SIG-M5 treated with dmso at 0.1 percent for 504 hours (cell line): ENCODE measurements at regions not wholly inside any gene's neighbourhood (a gene's known extent, or its start where the extent isn't known, plus 50 kb on each side); places are given as distances from the start of the nearest gene placed in this dataset.

Experiments
- DNase-seq: peaks from one replicate; lab custom pipeline; 2025; ENCODE audit not compliant: unreplicated experiment; lab: John Stamatoyannopoulos, UW

GRCh38 chr4:110289601-110290100 is 91.2 kb upstream of the ELOVL6 start:
- no peak for DNase-seq

- peak; percentile 3 for DNase-seq
Measured at GRCh38 chr4:110287130-110287529, 88.7 kb upstream of the ELOVL6 start.

- no peak for DNase-seq
Measured at GRCh38 chr4:110278127-110278526, 79.7 kb upstream of the ELOVL6 start.

GRCh38 chr4:110275871-110276270 is 77.5 kb upstream of the ELOVL6 start:
- DNase-seq, result no peak

DNA sequence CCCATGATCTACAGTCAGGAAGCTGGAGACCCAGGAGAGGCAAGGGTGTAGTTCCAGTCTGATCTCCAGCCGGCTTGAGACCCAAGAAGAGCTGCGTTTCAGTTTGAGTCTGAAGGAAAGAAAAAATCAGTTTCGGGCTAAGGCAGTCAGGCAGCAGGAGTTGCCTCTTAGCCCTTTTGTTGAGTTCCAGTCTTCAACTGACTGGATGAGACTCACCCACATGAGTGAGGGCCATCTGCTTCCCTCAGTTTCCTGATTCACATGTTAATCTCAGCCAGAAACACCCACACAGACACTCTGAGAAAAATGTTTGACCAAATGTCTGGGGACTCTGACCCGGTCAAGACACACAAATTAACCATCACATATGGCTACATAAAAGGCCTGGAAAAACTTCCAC is 73.6 kb upstream of the ELOVL6 start:
- no peak for DNase-seq

DNA sequence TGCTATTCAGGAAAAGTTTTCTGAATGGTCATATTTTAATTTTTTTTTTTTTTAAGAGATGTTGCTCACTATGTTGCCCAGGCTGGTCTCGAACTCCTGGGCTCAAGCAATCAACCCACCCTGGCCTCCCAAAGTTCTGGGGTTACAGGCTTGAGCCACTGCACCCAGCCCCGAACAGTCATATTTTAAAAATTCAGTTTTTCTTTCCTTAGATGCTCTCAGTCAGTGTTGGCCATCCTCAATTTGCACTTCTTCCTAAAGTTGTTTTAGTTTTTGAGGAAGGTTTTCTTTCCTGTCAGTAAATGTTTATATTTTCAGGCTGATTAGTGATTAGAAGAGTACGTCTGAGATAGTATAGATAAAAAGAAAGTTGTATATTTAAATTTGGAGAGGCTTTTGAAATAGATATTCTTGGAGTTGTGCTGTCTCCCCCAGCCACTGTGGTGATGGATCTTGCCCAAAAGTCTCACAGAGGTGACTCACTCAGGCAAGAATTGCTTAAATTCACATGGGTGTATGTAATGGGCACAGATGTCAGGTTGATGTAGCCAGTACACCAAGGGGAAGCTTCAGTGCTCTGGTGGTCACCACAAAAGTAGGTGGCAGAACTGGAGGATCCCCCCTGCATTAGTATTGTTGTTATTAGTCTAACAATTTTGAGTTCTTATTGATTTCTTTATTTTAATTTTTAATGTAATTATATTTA is 72.2 kb upstream of the ELOVL6 start:
- DNase-seq, result no peak

- DNase-seq, result no peak
Measured at GRCh38 chr4:110268790-110269189, 70.4 kb upstream of the ELOVL6 start.

DNA sequence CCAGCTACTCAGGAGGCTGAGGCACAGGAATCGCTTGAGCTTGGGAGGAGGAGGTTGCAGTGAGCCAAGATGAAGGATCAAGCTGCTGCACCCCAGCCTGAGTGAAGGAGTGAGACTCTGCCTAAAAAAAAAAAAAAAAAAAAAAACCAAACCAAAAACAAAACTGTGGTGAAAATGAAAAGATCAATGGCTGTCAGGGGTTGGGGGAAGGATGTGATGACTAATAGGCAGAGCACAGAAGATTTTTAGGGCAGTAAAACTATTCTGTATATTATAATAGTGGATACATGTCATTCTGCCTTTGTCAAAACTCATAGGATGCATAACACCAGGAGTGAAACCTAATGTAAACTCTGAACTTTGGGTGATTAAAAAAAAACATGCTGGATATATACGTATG is 69.9 kb upstream of the ELOVL6 start:
- DNase-seq, result no peak

DNA sequence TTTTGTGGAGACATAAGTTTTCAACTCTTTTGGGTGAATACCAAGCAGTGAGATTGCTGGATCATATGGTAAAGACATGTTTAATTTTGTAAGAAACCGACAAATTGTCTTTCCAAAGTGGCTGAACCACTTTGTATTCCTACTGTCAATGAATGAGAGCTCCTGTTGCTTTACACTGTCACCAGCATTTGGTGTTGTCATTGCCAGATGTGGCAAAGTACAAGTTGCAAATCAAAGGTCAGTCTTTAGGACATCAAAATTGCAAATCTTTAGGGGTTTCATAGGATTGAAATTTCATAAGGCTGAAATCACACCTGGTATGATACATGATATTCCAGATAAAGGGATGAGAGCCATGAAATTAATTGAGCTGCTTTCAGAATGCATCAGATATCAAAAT is 67.7 kb upstream of the ELOVL6 start:
- no peak for DNase-seq

GRCh38 chr4:110265001-110265400 is 66.6 kb upstream of the ELOVL6 start:
- no peak for DNase-seq

DNA sequence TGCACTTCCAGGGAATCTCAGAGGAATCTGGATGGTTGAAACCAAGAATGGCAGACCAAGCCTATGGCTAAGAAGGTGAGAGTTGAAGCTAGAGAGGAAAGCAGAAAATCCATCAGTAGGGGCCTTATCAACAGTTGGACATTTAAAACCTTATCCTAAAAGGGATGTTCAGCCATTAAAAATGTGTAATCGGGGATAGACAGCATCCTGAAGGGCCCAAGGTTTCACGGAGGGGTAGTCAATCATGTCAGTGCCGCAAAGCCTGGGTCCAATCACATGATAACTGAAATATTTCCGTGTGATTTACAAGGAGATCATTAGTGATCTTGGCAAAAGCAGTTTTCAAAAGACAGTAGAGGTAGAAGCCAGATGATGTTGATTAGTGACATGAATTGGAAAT is 61.9 kb upstream of the ELOVL6 start:
- no peak for DNase-seq

- DNase-seq, result no peak
Measured at GRCh38 chr4:110250023-110250387, 51.6 kb upstream of the ELOVL6 start.

DNA sequence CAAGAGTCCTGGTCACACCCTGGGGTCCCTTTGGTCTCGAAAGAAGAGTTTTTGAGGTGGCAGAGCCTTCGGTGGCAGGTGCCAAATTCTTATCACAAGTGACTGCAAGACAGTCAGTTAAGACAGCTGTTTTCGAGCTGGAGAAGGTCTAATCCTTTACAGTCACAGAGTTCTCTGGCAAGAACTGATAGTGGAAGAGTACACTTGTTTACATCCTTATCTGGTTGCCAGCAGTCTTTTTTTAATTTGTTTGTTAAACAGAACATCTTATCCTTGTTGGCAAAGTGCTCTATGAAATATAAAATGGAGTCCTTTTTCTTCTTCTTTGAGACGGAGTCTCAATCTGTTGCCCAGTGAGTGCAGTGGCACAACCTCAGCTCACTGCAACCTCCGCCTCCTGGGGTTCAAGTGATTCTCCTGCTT is 50.4 kb upstream of the ELOVL6 start:
- DNase-seq, result no peak
